Ovary (tissue), 3 donors: ENCODE measurements at regions not wholly inside any gene's neighbourhood (a gene's known extent, or its start where the extent isn't known, plus 50 kb on each side); places are given as distances from the start of the nearest gene placed in this dataset.

Experiments used
- EP300 ChIP-seq: sonication (generic); formaldehyde crosslinking; IDR thresholded peaks from one replicate; pipeline ENCODE4 v1.6.1; 2017; ENCODE audit warnings: antibody characterized with exemption
- TF ChIP-seq, protein P1 (sequence below), 3 donors: fragments of 450-650 bp in 2 of 3; fragments of 200-600 bp in 1 of 3; IDR thresholded peaks; one replicate each; pipeline versions ENCODE4 v1.5.1 to v1.8.0; 2016 to 2022; ENCODE audit warnings: antibody characterized with exemption in 3 of 3, mild to moderate bottlenecking in 1 of 3
- donor health status: DM: no; HTN: no; CAD: no.

GRCh38 chr1:221801251-221801661, 59.4 kb upstream of the DUSP10 start:
- TF ChIP-seq, protein P1, sequence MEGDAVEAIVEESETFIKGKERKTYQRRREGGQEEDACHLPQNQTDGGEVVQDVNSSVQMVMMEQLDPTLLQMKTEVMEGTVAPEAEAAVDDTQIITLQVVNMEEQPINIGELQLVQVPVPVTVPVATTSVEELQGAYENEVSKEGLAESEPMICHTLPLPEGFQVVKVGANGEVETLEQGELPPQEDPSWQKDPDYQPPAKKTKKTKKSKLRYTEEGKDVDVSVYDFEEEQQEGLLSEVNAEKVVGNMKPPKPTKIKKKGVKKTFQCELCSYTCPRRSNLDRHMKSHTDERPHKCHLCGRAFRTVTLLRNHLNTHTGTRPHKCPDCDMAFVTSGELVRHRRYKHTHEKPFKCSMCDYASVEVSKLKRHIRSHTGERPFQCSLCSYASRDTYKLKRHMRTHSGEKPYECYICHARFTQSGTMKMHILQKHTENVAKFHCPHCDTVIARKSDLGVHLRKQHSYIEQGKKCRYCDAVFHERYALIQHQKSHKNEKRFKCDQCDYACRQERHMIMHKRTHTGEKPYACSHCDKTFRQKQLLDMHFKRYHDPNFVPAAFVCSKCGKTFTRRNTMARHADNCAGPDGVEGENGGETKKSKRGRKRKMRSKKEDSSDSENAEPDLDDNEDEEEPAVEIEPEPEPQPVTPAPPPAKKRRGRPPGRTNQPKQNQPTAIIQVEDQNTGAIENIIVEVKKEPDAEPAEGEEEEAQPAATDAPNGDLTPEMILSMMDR (IDR thresholded peaks at IDR 0.05): no peak
- no peak for TF ChIP-seq EP300
